22Rv1 (cell line): ENCODE measurements at regions not wholly inside any gene's neighbourhood (a gene's known extent, or its start where the extent isn't known, plus 50 kb on each side); places are given as distances from the start of the nearest gene placed in this dataset.

ENCODE experiments used
- H3K27ac ChIP-seq: fragments of 450-650 bp; 2 replicates; pipeline ENCODE4 v1.5.1; 2017
- CTCF ChIP-seq: fragments of 450-650 bp; IDR thresholded peaks from 2 replicates; pipeline ENCODE4 v1.5.1; 2017; ENCODE audit warnings: mild to moderate bottlenecking
- ZFX ChIP-seq: fragments of 450-650 bp; IDR thresholded peaks from 2 replicates; pipeline ENCODE4 v1.6.1; 2017; ENCODE audit warnings: antibody characterized with exemption, borderline replicate concordance

GRCh38 chrX:14220386-14220944 lies 190.8 kb upstream of the GEMIN8 start:
- TF ChIP-seq CTCF: no peak
- no peak for TF ChIP-seq ZFX

GRCh38 chrX:14209034-14209433 lies 179.3 kb upstream of the GEMIN8 start:
- H3K27ac ChIP-seq: no peak overlapping the region
- TF ChIP-seq CTCF: no peak
- TF ChIP-seq ZFX: no peak

More at GRCh38 chrX:14220386-14220944, 190.8 kb upstream of the GEMIN8 start:
- H3K27ac ChIP-seq: no peak overlapping the region

- H3K27ac ChIP-seq: no peak overlapping the region
- TF ChIP-seq ZFX: no peak
- no peak for TF ChIP-seq CTCF
These were observed 165.0 kb upstream of the GEMIN8 start for GRCh38 chrX:14194711-14195110.

GRCh38 chrX:14193547-14193946 lies 163.9 kb upstream of the GEMIN8 start:
- TF ChIP-seq CTCF (no peak), ZFX (no peak)
- H3K27ac ChIP-seq: no peak overlapping the region

- no peak for TF ChIP-seq ZFX
- TF ChIP-seq CTCF: no peak
- H3K27ac ChIP-seq: no peak overlapping the region
These were observed 144.2 kb upstream of the GEMIN8 start for GRCh38 chrX:14173873-14174272.

- TF ChIP-seq CTCF: no peak
- no peak overlapping the region for H3K27ac ChIP-seq
These were observed 135.1 kb upstream of the GEMIN8 start for GRCh38 chrX:14164828-14165227.

- H3K27ac ChIP-seq: no peak overlapping the region
- TF ChIP-seq CTCF (no peak), ZFX (no peak)
These were observed 95.8 kb upstream of the GEMIN8 start for GRCh38 chrX:14125462-14125861.
